Karpas-422 (cell line): ENCODE measurements at regions not wholly inside any gene's neighbourhood (a gene's known extent, or its start where the extent isn't known, plus 50 kb on each side); places are given as distances from the start of the nearest gene placed in this dataset.
"Not testable (repeated sequence)": the region's sequence is repeated elsewhere in the genome, so short reads cannot be mapped to it uniquely, and the experiment has no call there.

Experiments used
- DNase-seq: peaks from one replicate; pipeline ENCODE4 v3.0.0-alpha.2; 2015
- H2AFZ ChIP-seq: fragments of 200-600 bp; sonication (generic); 2 replicates; pipeline ENCODE4 v1.6.1; 2014; ENCODE audit warnings: antibody characterized with exemption, low read length, mixed read lengths
- H3K27ac ChIP-seq: fragments of 200-600 bp; sonication (generic); 2 replicates; pipeline ENCODE4 v1.5.1; 2014; ENCODE audit warnings: mild to moderate bottlenecking, low read length, moderate library complexity
- H3K27me3 ChIP-seq: fragments of 200-600 bp; sonication (generic); 2 replicates; pipeline ENCODE4 v1.6.1; 2014; ENCODE audit warnings: low read length, mixed read lengths
- H3K36me3 ChIP-seq: fragments of 200-600 bp; sonication (generic); 2 replicates; pipeline ENCODE4 v1.6.1; 2014; ENCODE audit warnings: low read length, mixed read lengths; ENCODE audit not compliant: insufficient read depth
- H3K4me1 ChIP-seq: fragments of 200-600 bp; sonication (generic); 2 replicates; pipeline ENCODE4 v1.6.1; 2014; ENCODE audit warnings: mild to moderate bottlenecking, low read length, mixed read lengths
- H3K4me2 ChIP-seq: fragments of 200-600 bp; sonication (generic); 2 replicates; pipeline ENCODE4 v1.6.1; 2014; ENCODE audit warnings: low read length, low read depth, mild to moderate bottlenecking; ENCODE audit not compliant: poor library complexity, severe bottlenecking
- H3K4me3 ChIP-seq: fragments of 200-600 bp; sonication (generic); 2 replicates; pipeline ENCODE4 v1.5.1; 2014; ENCODE audit warnings: mild to moderate bottlenecking, antibody characterized with exemption, low read length, mixed read lengths
- H3K79me2 ChIP-seq: fragments of 200-600 bp; sonication (generic); 2 replicates; pipeline ENCODE4 v1.6.1; 2014; ENCODE audit warnings: mild to moderate bottlenecking, low read length, mixed read lengths
- H3K9ac ChIP-seq: fragments of 200-600 bp; sonication (generic); 2 replicates; pipeline ENCODE4 v1.6.0; 2014; ENCODE audit warnings: low read length
- H3K9me2 ChIP-seq: fragments of 200-600 bp; sonication (generic), shearing (Covaris generic); replicated peaks from 2 replicates; pipeline ENCODE4 v1.6.0; 2014; ENCODE audit warnings: mild to moderate bottlenecking, low read length, moderate library complexity; ENCODE audit not compliant: insufficient read depth
- H3K9me3 ChIP-seq: fragments of 300-700, 200-600 bp; sonication (generic); 2 replicates; pipeline ENCODE4 v1.6.1; 2014; ENCODE audit warnings: low read length, mixed read lengths
- H4K20me1 ChIP-seq: fragments of 200-600 bp; sonication (generic); 2 replicates; pipeline ENCODE4 v1.6.1; 2014; ENCODE audit warnings: mild to moderate bottlenecking, antibody characterized with exemption, low read length, low read depth; ENCODE audit not compliant: insufficient read depth

DNA sequence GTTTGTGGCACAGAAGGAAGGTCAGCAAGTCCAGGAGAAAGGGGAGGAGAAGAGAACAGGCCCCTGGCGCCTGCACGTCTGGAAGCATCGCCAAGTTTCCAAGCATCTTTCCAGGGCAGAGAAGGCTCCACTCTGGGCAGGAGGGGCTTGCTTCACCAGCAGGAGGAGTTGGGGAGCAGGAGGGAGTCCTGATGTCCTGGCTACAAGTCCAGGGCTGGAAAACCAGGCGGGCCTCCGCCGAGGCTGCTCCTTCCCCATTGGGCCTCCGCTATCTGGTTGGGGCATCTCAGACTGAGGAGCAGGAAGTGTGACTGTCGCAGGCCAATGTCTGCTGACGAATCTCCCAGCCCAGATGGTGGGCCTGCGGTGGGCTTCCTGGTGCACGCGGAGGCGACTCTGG lies 421.9 kb downstream of the PREX1 start:
- H3K4me1 ChIP-seq, result no peaks in the 10 kb centered on the region
- no peak overlapping the region for H3K4me3 ChIP-seq
- no peak overlapping the region for H3K9ac ChIP-seq
- H2AFZ ChIP-seq, result no peak overlapping the region
- H3K79me2 ChIP-seq, result no peaks in the 10 kb centered on the region
- H3K4me2 ChIP-seq, result no peak overlapping the region
- H3K9me2 ChIP-seq, result no peaks in the 10 kb centered on the region
- H3K36me3 ChIP-seq, result no peaks in the 10 kb centered on the region
- no peak for DNase-seq
- no peaks in the 10 kb centered on the region for H4K20me1 ChIP-seq
- no peaks in the 10 kb centered on the region for H3K27me3 ChIP-seq
- H3K9me3 ChIP-seq, result no peaks in the 10 kb centered on the region
- H3K27ac ChIP-seq, result no peak overlapping the region

DNA sequence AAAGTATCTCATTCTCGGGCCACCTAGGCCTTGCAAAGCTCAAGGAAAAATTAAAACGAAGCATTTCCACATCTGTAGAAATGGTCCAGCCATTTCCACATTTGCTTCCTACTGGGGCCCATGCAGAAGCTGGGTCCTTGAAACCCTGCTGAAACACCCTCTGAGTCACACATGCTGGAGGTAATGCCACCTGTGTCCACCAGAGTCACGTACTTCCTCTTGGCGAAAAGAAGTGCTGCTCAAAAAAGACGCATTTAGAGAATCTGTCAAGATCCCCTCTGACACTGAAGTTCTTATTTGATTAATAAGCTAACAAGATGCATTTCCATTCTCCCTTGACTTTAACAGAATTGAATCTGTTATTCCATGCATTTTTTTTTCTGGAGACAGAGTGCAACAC lies 423.2 kb downstream of the PREX1 start:
- peak; percentile 62 for DNase-seq
- H3K4me2 ChIP-seq, result no peak overlapping the region

DNA sequence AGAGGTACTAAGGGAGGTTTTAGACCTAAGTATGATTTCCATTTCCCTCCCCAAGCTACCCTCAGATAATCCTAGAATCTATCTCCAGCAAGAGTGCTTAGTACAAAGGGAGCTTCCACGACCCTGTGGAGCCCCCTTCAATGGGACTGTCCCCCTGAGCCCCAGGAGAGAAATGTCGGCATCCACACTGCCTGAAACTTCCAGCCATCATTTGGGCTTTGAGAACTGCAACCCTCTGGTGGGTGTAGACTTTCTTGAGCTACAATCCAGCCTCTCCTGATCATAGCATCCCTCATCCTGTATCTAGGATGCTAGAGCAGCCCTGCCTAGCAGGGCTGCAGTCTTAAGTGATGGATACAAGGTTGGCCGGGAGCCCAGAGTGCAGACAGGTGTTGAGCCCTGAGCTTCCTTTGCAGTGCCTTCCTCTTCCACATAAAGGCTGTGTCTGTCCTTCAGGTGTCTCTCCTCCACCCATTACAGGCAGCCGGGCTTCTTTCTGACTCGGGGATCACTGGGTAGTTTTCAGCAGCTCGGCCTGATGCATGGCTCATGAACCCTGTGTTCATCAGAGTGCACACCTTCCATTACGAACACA lies 424.5 kb downstream of the PREX1 start:
- no peaks in the 10 kb centered on the region for H4K20me1 ChIP-seq
- H3K36me3 ChIP-seq, result no peaks in the 10 kb centered on the region
- no peak overlapping the region for H3K4me2 ChIP-seq
- no peaks in the 10 kb centered on the region for H3K4me1 ChIP-seq
- H2AFZ ChIP-seq, result no peak overlapping the region
- no peaks in the 10 kb centered on the region for H3K9me2 ChIP-seq
- H3K27ac ChIP-seq, result no peak overlapping the region
- DNase-seq, result no peak
- no peak overlapping the region for H3K4me3 ChIP-seq
- no peaks in the 10 kb centered on the region for H3K79me2 ChIP-seq
- no peaks in the 10 kb centered on the region for H3K9me3 ChIP-seq
- H3K9ac ChIP-seq, result no peak overlapping the region
- no peaks in the 10 kb centered on the region for H3K27me3 ChIP-seq

More for the DNA sequence above, 423.2 kb downstream of the PREX1 start:
- Histone ChIP-seq H3K9ac (no peak overlapping the region), H3K4me1 (no peaks in the 10 kb centered on the region), H3K36me3 (no peaks in the 10 kb centered on the region), H3K27me3 (no peaks in the 10 kb centered on the region), H3K79me2 (no peaks in the 10 kb centered on the region), H3K4me3 (no peak overlapping the region), H4K20me1 (no peaks in the 10 kb centered on the region), H2AFZ (no peak overlapping the region), H3K9me3 (no peaks in the 10 kb centered on the region), H3K9me2 (no peaks in the 10 kb centered on the region), H3K27ac (no peak overlapping the region)

DNA sequence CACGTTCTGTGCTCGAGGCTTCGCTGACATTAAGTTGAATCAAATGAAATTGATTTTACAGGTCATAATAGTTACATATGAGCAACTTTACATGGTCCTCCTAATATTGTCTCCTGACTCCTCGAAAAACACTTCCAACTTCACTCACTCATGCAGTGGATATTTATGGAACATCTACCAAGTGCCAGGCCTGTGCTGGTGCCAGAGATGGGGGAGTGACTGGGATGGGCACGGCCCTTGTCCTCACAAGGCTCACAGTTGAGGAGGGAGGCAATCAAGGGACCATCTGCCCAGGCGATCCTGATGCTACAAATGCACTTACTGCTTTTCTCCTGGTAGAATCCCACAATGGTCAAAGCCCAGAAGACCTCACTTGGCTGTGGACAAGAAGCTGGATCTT lies 426.4 kb downstream of the PREX1 start:
- Histone ChIP-seq H2AFZ (no peak overlapping the region), H3K27ac (no peak overlapping the region), H3K4me2 (no peak overlapping the region), H4K20me1 (no peaks in the 10 kb centered on the region), H3K9ac (no peak overlapping the region), H3K27me3 (no peaks in the 10 kb centered on the region), H3K4me1 (no peaks in the 10 kb centered on the region), H3K79me2 (no peaks in the 10 kb centered on the region), H3K9me2 (no peaks in the 10 kb centered on the region), H3K9me3 (no peaks in the 10 kb centered on the region), H3K4me3 (no peak overlapping the region), H3K36me3 (no peaks in the 10 kb centered on the region)
- DNase-seq, result no peak

DNA sequence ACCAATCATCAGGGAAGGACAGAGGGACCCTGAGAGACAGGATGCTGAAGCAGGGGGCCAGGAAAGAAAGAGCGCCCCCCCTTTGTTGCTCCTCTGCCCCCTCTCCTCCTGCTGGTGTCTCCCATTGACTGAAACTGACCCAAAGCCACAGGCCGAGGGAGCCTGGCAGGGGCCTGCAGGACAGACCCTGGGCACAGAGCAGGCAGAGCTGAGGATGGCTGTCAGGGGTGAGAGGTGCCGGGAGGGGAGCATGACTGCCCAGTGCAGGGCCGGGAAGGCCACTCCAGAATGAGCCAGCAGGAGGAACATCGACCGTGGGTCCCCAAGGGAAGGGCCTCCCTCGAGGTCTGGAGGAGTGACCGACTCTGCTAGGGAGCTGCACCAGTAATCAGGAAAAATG lies 427.8 kb downstream of the PREX1 start:
- Histone ChIP-seq H3K79me2 (no peaks in the 10 kb centered on the region), H3K9ac (no peak overlapping the region), H3K36me3 (no peaks in the 10 kb centered on the region), H3K27me3 (no peaks in the 10 kb centered on the region), H3K4me1 (no peaks in the 10 kb centered on the region), H3K4me3 (no peak overlapping the region), H3K4me2 (no peak overlapping the region), H3K27ac (no peak overlapping the region), H3K9me3 (no peaks in the 10 kb centered on the region), H4K20me1 (no peaks in the 10 kb centered on the region), H3K9me2 (no peaks in the 10 kb centered on the region), H2AFZ (no peak overlapping the region)
- DNase-seq, result no peak

DNA sequence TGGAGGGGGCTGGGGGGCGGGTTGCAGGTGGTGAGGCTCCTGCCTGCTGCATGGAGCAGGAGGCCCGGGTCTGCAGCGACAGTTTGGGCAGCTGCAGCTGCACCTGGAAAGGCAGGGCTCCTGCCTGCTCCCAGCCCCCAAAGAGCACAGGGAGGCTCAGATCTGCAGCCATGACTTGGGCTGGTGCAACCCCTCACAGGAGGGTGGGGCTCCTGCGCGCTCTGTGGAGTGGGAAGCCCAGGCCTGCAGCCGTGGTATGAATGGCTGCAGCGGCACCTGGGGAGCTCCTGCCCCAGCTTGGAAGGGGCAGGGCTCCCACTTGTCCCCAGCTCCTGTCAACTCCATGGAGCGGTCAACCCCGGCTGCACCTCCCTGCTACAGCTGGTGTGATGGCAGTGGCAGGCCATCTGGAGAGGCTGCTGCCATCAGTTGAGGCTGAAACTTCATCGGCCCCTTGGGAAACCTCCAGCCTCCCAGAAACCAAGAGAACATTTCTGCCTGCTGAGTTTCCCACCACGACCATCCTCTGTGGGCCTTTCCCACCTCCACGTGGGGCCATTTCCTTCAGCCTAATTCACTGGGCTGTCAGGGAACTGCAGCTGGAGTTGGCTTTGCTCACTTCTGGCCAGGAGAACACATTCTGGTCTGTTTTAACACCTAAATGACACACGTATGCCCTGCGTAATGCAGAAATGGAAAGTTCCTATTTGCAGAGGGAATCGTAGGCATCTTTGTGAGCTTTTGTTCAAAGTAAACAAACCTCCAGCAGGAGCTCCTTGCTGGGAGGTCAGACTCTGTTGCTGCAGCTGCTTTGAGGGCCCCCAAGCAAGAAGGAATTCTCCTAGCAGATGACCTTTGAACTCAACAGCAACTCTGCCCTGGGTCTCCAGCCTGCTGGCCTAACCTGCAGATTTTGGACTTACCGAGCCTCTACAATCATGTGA lies 429.0 kb downstream of the PREX1 start:
- H3K9me3 ChIP-seq, result no peaks in the 10 kb centered on the region
- H4K20me1 ChIP-seq, result no peaks in the 10 kb centered on the region
- H3K79me2 ChIP-seq, result no peaks in the 10 kb centered on the region
- no peak overlapping the region for H3K4me2 ChIP-seq
- no peaks in the 10 kb centered on the region for H3K4me1 ChIP-seq
- no peak overlapping the region for H3K9ac ChIP-seq
- H3K27me3 ChIP-seq, result no peaks in the 10 kb centered on the region
- no peak overlapping the region for H2AFZ ChIP-seq
- DNase-seq, result no peak
- no peak overlapping the region for H3K4me3 ChIP-seq
- no peaks in the 10 kb centered on the region for H3K36me3 ChIP-seq
- no peaks in the 10 kb centered on the region for H3K9me2 ChIP-seq
- no peak overlapping the region for H3K27ac ChIP-seq

DNA sequence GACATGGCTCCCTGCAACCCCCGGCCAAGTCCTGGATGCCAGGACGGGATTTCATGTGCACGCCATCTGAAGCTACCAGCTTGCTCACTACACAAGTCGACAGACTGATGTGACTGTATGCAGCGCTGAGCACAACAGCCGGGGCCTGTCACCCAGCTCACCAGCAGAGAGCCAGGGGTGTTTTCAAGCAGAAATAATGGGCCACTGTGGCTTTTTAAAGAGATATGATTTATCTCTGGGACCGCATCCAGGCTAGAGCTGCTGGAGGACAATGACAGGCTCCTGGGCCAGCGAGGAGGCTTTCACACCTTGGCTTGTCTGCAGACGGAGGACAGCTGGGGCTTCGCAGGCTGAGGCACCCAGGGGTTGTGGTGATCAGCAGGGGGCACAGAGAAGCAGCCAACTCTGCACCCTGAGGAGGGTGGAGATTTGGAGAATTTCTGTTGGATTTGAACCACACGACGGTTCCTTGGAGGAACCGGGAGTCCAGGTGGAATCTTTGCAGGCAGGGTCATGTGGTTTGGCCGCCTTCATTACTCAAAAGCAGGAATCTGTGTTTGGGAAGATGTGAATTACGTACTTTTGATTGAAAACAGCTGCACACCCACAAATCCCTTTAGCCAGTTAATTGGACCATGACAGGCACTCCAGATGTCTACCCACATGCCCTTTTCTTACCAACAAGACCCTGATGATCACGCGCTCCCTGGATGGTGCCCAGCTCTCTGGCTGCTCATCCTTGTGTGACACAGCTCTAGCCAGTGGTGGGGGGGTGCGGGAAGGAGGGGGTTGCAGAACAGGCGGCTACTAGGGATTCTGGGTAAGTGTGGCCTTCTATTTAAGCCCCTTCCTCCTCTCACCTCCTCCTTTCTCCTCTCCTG lies 430.6 kb downstream of the PREX1 start:
- not testable (repeated sequence) for H3K36me3 ChIP-seq, H4K20me1 ChIP-seq, H3K27me3 ChIP-seq, H3K79me2 ChIP-seq, H3K4me3 ChIP-seq, H3K9me3 ChIP-seq, DNase-seq, H3K4me1 ChIP-seq, H2AFZ ChIP-seq, H3K9ac ChIP-seq, H3K27ac ChIP-seq, H3K9me2 ChIP-seq, H3K4me2 ChIP-seq
